ENCODE measurements at regions not wholly inside any gene's neighbourhood (a gene's known extent, or its start where the extent isn't known, plus 50 kb on each side); places are given as distances from the start of the nearest gene placed in this dataset.

DNA sequence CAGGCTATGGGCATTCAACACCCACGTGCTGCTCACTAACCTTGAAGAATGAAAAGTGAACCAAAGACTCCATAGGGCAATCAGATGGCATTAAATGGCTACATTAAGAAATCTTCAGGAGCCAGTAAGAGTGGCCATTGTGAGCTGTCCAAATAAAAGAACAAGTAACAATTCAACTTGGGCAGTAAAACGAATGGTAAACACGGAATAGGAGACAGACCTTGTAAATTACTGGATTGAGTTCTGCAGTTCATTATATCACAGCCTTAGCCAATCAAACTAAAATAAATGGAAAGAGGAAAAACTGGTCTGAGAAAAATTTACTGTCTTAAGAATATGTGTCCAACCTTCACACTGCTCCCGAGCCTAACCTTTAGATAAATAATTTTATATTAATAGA, 306.5 kb upstream of the ZNF521 start:
- no peak for DNase-seq (ENCODE audit: low read depth in 4 of 4, low spot score in 2 of 4)

- DNase-seq (ENCODE audit: low read depth in 4 of 4, low spot score in 2 of 4), result no peak
Observed at GRCh38 chr18:25651553-25651952, 299.6 kb upstream of the ZNF521 start.

DNA sequence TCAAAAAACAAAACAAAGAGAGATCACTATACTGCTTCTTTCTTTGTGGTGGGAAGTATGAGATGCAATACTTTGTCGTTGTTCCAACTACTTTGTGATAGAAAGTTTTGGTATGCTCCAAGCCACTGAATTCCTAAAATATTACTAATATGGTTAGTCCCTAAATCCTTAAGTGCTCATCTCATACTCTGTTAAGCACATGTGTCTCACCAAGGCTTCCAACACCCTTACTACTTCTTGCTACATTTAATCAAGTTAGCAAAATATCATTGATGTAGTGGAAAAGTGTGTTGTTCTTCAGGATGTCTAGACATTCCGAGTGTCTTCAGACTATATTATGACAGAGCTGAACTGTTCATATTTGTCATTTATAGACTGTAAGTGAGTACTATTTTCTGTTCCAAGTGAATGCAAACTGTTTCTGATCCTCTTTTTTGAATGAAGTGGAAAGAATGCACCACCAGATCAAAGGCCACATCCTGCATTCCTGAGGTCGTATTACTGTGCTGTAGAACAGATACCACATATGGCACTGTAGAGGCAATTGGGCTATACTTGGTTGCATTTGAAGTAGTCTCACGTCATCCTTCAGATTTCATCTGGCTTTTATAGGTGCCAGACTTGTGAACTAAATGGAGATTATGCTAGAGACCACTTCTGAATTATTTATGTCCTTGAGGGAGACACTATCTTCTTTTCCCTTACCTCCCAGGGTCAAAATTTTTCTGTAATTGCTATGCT, 298.4 kb upstream of the ZNF521 start:
- DNase-seq (ENCODE audit: low read depth in 4 of 4, low spot score in 2 of 4), result no peak

- no peak for DNase-seq (ENCODE audit: low read depth in 4 of 4, low spot score in 2 of 4)
Observed at GRCh38 chr18:25648716-25649260, 296.8 kb upstream of the ZNF521 start.

DNA sequence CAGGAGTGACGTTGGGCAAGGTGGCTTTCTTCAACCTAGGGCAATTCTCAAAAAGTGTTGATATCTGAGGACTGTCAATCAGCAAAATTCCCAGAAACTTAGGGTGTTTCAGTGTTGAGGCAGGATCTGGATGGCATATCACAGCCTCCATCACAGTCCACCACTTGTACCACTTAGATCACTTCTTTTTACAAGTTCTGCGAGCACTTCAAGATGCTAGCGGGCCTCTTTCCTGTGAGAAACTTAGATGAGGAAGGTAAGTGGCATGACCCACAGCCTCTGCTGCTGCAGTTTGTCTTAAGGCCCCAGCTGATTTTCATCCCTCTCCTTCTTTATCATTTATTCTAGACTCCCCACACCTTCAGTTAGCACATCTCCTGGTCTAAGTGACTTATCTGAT, 295.4 kb upstream of the ZNF521 start:
- DNase-seq (ENCODE audit: low read depth in 4 of 4, low spot score in 2 of 4), result no peak

DNA sequence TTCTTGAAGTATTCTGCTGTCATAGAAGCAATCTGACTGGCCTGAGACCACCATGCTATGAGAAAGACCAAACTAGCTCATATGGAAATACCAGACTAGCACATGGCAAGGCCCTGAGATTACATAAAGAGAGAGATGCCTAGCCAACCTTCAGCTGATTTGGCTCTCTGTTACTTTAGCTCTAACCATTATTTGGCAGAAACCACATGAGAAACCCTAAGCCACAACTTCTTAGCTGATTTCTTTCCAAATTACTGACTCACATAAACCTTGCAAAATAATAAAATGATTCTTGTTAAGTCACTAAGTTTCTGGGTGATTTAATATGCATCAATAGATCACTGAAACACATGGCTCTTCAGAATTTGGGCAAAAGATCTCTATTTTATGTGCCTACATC, 295.0 kb upstream of the ZNF521 start:
- DNase-seq (ENCODE audit: low read depth in 4 of 4, low spot score in 2 of 4), result no peak

GRCh38 chr18:25639596-25639995, 287.6 kb upstream of the ZNF521 start:
- no peak for DNase-seq (ENCODE audit: low read depth in 4 of 4, low spot score in 2 of 4)

DNA sequence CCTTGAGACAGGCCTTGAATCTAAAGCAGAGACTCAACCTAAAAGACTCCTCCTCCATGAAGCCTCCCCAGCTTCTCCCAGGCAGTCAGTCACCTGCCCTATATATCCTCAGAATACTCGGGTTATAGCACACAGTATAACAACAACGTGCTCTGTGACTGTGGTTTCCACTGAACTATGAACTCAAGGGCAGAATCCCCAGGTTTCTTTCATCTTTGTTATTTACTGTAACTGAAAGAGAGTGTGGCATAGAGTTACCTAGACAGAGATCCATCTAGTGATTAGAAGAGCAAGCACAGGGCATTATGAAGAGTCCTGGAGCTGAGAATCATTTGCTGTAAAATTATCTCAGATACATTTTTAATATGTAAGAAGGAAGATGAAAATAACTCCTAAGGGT, 281.6 kb upstream of the ZNF521 start:
- no peak for DNase-seq (ENCODE audit: low read depth in 4 of 4, low spot score in 2 of 4)

- DNase-seq (ENCODE audit: low read depth in 4 of 4, low spot score in 2 of 4), result no peak
Observed at GRCh38 chr18:25630682-25631081, 278.7 kb upstream of the ZNF521 start.

- DNase-seq (ENCODE audit: low read depth in 4 of 4, low spot score in 2 of 4), result no peak
Observed at GRCh38 chr18:25621682-25622081, 269.7 kb upstream of the ZNF521 start.

DNA sequence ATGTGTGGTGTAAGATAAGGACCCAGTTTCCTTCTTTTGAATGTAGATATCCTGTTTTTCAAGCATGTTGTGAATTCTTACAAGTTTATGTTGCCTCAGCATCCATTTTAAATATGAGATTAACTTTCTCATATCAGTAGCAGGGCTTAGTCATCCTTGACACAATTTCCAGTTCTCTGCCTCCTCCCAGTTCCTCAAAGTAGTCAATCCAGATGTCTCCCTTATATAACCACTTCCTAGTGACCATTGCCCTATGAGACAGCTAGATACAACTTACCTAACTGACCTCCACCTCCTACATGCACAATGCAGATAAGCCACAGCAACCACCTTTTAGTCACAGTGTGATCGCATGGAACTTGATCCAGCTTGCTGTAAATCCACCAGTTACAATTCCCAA, 269.2 kb upstream of the ZNF521 start:
- no peak for DNase-seq (ENCODE audit: low read depth in 4 of 4, low spot score in 2 of 4)

DNA sequence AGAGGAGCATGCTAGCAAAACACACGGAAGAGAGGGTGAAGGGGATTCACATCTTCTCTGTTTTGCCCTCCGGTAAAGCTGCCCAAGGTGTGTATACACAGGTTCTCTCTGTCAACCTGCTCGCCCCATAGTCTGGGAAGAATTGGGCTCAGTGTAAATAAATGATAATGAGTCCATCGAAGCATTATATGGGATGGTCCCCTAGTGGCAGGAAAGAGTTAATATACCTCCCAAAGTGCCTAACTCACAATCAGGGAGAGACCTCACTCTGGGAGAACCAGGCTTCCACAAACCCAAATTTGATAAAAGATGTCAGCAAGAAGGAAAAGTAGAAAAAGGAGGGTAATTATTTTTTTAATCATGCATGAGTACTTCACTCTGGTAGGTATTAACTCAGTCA, 262.2 kb upstream of the ZNF521 start:
- no peak for DNase-seq (ENCODE audit: low read depth in 4 of 4, low spot score in 2 of 4)

DNA sequence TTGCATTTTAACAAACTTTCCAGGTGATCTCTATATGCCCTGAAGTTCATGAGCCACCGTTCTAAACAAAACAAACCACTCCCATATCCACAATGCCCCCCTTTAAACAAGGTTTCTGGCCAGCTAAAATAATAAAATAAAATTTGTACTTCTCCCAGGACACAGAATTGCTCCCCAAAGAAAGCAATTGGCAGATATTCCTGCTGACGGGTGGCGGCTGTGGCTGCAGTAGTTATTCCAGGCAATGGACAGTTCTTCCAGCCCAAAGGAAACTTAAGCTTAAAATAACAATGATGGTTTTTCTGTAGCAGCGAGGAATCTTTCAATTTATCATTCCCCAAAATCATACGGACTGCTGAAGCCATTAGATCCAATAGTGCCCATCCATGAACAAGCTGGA, 260.5 kb upstream of the ZNF521 start:
- no peak for DNase-seq (ENCODE audit: low read depth in 4 of 4, low spot score in 2 of 4)

- no peak for DNase-seq (ENCODE audit: low read depth in 4 of 4, low spot score in 2 of 4)
Observed at GRCh38 chr18:25608091-25608490, 256.1 kb upstream of the ZNF521 start.

GRCh38 chr18:25604894-25605597, 253.1 kb upstream of the ZNF521 start:
- DNase-seq (ENCODE audit: low read depth in 4 of 4, low spot score in 2 of 4), result no peak

DNA sequence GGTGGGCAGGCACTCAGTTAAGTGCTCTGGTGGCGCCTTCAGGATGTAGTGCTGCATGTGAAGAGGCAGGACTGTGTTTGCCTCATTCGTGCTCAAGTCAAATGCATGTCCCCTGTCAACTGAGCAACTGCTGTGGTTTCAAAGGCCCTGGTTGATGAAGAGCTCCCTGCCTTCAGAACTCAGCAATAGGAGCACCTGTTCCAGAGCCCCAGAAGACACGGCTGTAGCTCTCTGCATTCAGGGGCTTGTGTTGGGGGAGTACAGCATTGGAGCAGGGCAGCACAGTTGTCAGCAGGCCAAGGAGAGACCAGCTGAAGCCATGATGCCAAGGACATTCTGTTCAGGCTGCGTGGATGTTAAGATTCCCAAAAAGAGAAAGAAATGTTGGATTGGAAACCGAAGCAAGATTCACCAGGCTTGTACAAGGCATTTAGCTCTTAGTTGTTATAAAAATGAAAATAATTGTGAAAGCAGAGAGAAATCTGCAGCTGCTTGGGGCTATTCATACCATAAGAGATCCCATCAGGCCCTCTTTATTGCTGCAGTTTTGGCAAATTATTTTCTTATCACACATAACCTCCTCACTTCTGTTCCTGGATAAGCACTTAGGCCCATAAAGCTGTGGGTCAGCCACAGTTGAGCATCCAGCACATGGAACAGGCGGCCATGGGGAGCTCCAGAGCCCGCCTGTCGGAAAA, 252.4 kb upstream of the ZNF521 start:
- DNase-seq (ENCODE audit: low read depth in 4 of 4, low spot score in 2 of 4), result no peak

DNA sequence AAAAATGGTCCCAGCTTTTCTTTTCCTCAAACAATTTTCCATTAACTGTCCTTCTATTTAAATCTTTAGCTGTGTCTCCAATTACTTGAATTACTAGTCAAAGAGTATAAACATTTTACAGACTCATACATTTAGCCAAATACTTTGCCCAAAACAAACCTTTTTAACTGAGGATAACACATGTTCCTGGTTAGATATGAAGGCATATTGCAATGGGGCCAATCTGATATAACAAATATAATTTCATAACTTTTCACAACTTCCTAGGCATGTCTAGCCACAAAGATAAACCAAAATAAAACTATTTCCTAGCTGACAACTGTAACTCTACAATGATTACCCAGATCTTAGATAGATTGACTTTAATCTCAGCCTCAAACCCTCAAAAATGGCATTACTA, 247.5 kb upstream of the ZNF521 start:
- no peak for DNase-seq (ENCODE audit: low read depth in 4 of 4, low spot score in 2 of 4)

GRCh38 chr18:25597476-25597875, 245.5 kb upstream of the ZNF521 start:
- no peak for DNase-seq (ENCODE audit: low read depth in 4 of 4, low spot score in 2 of 4)

DNA sequence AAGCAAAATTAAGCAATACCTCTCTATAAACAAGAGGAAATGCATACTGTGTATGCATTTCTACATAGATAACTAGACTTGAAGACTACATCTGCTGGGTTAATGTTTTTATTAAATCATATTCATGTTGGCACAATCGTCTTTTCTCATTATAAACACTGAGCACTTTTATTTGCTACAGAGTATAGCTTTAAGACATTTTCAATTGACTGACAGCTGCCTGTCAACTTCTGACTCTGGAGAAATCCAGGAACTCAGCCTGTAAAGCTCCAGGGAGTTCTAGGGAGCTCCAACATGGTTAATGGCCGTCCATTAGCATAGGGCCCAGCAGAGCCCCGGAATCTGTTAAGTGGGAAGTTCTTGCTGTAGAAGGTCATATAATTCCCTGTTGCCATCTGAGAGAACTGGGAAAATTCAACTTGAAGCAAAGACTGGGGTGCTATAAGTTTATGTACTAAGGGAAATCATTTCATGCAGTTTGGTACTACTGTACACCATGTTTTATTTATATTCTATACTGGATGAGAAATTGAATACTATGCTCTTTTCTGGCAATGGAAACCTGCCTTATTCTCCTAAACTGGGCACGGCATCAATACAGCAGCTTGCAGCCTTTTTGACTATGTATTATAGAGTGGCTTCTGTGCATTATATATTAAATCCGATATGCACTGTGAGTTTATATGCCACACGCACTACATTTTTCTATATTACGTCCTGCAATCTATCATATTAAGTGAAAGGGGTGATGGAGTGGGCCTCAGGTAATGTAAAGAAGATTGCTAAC, 243.5 kb upstream of the ZNF521 start:
- no peak for DNase-seq (ENCODE audit: low read depth in 4 of 4, low spot score in 2 of 4)

- no peak for DNase-seq (ENCODE audit: low read depth in 4 of 4, low spot score in 2 of 4)
Observed at GRCh38 chr18:25594351-25594750, 242.4 kb upstream of the ZNF521 start.

Data from left renal cortex interstitium (tissue), 4 donors.